Ascending aorta (tissue), 2 donors: ENCODE measurements at regions not wholly inside any gene's neighbourhood (a gene's known extent, or its start where the extent isn't known, plus 50 kb on each side); places are given as distances from the start of the nearest gene placed in this dataset.

Experiments used
- DNase-seq, 2 donors: peaks; one replicate each; pipeline ENCODE4 v3.0.0-alpha.2; 2019; ENCODE audit warnings: low spot score in 2 of 2
- H3K27ac ChIP-seq, 2 donors: fragments of 200-600 bp; sonication (generic); one replicate each; pipeline ENCODE4 v1.5.1; 2016 to 2017; ENCODE audit warnings: mild to moderate bottlenecking in 1 of 2
- H3K27me3 ChIP-seq: fragments of 200-600 bp; sonication (generic); one replicate; pipeline ENCODE4 v1.5.1; 2017
- H3K36me3 ChIP-seq, 2 donors: fragments of 200-600 bp; sonication (generic); one replicate each; pipeline ENCODE4 v1.5.1; 2016
- H3K4me1 ChIP-seq, 2 donors: fragments of 200-600 bp; sonication (generic); one replicate each; pipeline ENCODE4 v1.5.1; 2016 to 2017; ENCODE audit warnings: mild to moderate bottlenecking in 1 of 2
- H3K4me3 ChIP-seq, 2 donors: fragments of 200-600 bp; sonication (generic); one replicate each; pipeline ENCODE4 v1.5.1; 2016 to 2017; ENCODE audit warnings: mild to moderate bottlenecking in 1 of 2
- H3K9me3 ChIP-seq, 2 donors: fragments of 200-600 bp; sonication (generic); one replicate each; pipeline ENCODE4 v1.5.1; 2016
- intact Hi-C: fragments of 100-400 bp; cut with DNase I; formaldehyde crosslinking; loops from one replicate; pipeline ENCODE4 v1.15.1; 2023
- TF ChIP-seq, protein P1 (sequence below), 3 experiments: fragments of 200-600 bp in 2 of 3; fragments of 450-650 bp in 1 of 3; sonication (generic) in 2 of 3; IDR thresholded peaks; one replicate each; pipeline ENCODE4 v1.5.1; 2016 to 2019; ENCODE audit warnings: antibody characterized with exemption in 3 of 3, mild to moderate bottlenecking in 1 of 3, moderate library complexity in 1 of 3

GRCh38 chr6:2416128-2416712 lies 170.8 kb upstream of the GMDS start:
- intact Hi-C loops = no loop called here
- Histone ChIP-seq H3K27me3 (no peaks in the 10 kb centered on the region), H3K4me1 (peaks cover 0 to 7% of the 10 kb centered on the region in 2 donors), H3K9me3 (no peaks in the 10 kb centered on the region), H3K27ac (no peak overlapping the region), H3K36me3 (no peaks in the 10 kb centered on the region), H3K4me3 (no peak overlapping the region)
- no peak for DNase-seq
- TF ChIP-seq, protein P1, sequence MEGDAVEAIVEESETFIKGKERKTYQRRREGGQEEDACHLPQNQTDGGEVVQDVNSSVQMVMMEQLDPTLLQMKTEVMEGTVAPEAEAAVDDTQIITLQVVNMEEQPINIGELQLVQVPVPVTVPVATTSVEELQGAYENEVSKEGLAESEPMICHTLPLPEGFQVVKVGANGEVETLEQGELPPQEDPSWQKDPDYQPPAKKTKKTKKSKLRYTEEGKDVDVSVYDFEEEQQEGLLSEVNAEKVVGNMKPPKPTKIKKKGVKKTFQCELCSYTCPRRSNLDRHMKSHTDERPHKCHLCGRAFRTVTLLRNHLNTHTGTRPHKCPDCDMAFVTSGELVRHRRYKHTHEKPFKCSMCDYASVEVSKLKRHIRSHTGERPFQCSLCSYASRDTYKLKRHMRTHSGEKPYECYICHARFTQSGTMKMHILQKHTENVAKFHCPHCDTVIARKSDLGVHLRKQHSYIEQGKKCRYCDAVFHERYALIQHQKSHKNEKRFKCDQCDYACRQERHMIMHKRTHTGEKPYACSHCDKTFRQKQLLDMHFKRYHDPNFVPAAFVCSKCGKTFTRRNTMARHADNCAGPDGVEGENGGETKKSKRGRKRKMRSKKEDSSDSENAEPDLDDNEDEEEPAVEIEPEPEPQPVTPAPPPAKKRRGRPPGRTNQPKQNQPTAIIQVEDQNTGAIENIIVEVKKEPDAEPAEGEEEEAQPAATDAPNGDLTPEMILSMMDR (IDR thresholded peaks at IDR 0.05) = no peak

GRCh38 chr6:2414885-2415547 lies 169.6 kb upstream of the GMDS start:
- DNase-seq = no peak
- intact Hi-C loops = no loop called here

GRCh38 chr6:2412731-2413130 lies 167.3 kb upstream of the GMDS start:
- intact Hi-C loops = no loop called here
- Histone ChIP-seq H3K4me1 (peaks cover 0 to 7% of the 10 kb centered on the region in 2 donors), H3K27me3 (no peaks in the 10 kb centered on the region), H3K9me3 (no peaks in the 10 kb centered on the region), H3K27ac (no peak overlapping the region), H3K36me3 (no peaks in the 10 kb centered on the region), H3K4me3 (no peak overlapping the region)
- TF ChIP-seq, protein P1 (IDR thresholded peaks at IDR 0.05) = no peak
- no peak for DNase-seq

More at GRCh38 chr6:2414885-2415547, 169.6 kb upstream of the GMDS start:
- Histone ChIP-seq H3K4me3 (no peak overlapping the region), H3K27ac (peak overlapping the region; percentile 40 to 50), H3K9me3 (no peaks in the 10 kb centered on the region), H3K36me3 (no peaks in the 10 kb centered on the region), H3K4me1 (peaks cover 0 to 7% of the 10 kb centered on the region in 2 donors), H3K27me3 (no peaks in the 10 kb centered on the region)
- TF ChIP-seq, protein P1 (IDR thresholded peaks at IDR 0.05) = no peak

DNA sequence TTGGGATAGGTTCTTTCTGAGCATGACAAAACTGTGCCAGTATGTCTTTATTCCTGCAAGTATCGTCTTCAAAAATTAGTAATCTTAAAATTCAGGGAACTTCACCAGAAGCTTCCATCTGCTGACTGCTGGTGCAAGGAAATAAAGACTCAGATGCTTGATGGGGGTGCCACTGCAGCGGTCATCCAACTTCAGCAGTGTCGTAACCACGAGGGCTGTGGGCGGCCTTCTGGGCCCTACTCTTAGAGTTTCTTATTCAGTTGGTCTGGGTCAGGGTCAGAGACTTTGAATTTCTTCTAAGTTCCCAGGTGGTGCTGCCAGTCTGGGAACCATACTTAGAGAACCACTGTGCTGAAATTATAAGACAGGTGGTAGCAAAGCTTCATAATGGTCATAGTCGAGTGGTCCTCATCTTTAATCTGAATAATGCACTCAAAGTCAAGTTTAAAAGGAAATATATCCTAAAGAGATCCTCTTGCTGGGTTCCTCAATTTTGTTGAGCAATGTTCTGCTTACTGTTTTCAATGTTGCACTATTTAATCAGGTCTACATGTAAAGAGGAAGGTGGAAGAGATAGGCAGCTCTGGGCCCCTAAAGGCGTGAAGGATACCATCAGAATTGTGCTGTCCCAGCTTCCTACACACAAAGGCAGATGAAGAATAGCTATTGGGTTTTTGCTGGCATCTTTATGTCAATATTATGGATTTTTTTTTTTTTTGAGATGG lies 165.4 kb upstream of the GMDS start:
- intact Hi-C loops = no loop called here
- DNase-seq = no peak
- no peaks in the 10 kb centered on the region for H3K9me3 ChIP-seq
- TF ChIP-seq, protein P1 (IDR thresholded peaks at IDR 0.05) = no peak
- peaks cover 0 to 7% of the 10 kb centered on the region in 2 donors for H3K4me1 ChIP-seq
- H3K27me3 ChIP-seq = no peaks in the 10 kb centered on the region
- no peak overlapping the region for H3K4me3 ChIP-seq
- no peak overlapping the region for H3K27ac ChIP-seq
- no peaks in the 10 kb centered on the region for H3K36me3 ChIP-seq

DNA sequence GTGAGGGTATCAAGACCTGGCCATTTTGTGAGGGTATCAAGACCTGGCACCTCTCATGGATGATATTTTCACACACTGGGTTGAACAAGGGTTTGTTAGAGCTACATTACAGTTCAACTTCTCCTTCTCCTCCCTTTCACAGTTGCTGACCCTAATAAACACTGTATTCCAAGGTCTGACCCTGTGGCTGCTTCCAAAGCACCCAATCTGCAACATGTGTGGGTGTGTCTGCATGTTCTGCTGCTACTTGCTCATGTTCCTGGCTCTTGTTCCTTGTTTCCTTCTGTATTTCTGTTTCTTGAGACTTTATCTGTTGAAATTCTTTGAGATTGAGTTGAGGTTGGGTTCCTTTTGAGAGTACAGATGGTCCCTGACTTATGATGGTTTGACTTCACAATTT lies 162.1 kb upstream of the GMDS start:
- TF ChIP-seq, protein P1 (IDR thresholded peaks at IDR 0.05) = no peak
- no peak overlapping the region for H3K4me3 ChIP-seq
- DNase-seq = no peak
- H3K27me3 ChIP-seq = no peaks in the 10 kb centered on the region
- H3K4me1 ChIP-seq = no peaks in the 10 kb centered on the region
- H3K9me3 ChIP-seq = no peaks in the 10 kb centered on the region
- no peaks in the 10 kb centered on the region for H3K36me3 ChIP-seq
- intact Hi-C loops = no loop called here
- H3K27ac ChIP-seq = no peak overlapping the region
